Chondrocyte (in vitro differentiated cells): ENCODE measurements at regions not wholly inside any gene's neighbourhood (a gene's known extent, or its start where the extent isn't known, plus 50 kb on each side); places are given as distances from the start of the nearest gene placed in this dataset.

Experiments
- DNase-seq: peaks from one replicate; pipeline ENCODE4 v3.0.0; 2021; ENCODE audit warnings: mixed read lengths, low spot score
- H3K27ac Mint-ChIP-seq: one replicate; pipeline ENCODE4 v1.8.0; 2021; ENCODE audit warnings: mild to moderate bottlenecking, moderate library complexity, mixed read lengths; ENCODE audit not compliant: unreplicated experiment
- H3K27me3 Mint-ChIP-seq: 2 replicates; pipeline ENCODE4 v1.8.0; 2021; ENCODE audit warnings: low read depth, mixed read lengths
- H3K36me3 Mint-ChIP-seq: 2 replicates; pipeline ENCODE4 v1.8.0; 2021; ENCODE audit warnings: low read depth, mixed read lengths
- H3K4me1 Mint-ChIP-seq: 2 replicates; pipeline ENCODE4 v1.8.0; 2021; ENCODE audit warnings: low read depth, mild to moderate bottlenecking, mixed read lengths
- H3K4me3 Mint-ChIP-seq: one replicate; pipeline ENCODE4 v1.8.0; 2021; ENCODE audit warnings: mild to moderate bottlenecking, moderate library complexity, mixed read lengths; ENCODE audit not compliant: unreplicated experiment
- H3K9me3 Mint-ChIP-seq: 2 replicates; pipeline ENCODE4 v1.8.0; 2021; ENCODE audit warnings: low read depth, mixed read lengths
- CTCF ChIP-seq: fragments of 200-600 bp; sonication (generic); IDR thresholded peaks from 2 replicates; pipeline ENCODE4 v1.5.0; 2021; ENCODE audit warnings: antibody characterized with exemption, mild to moderate bottlenecking, moderate library complexity

- DNase-seq: no peak
- no peak for TF ChIP-seq CTCF
- Mint-ChIP-seq H3K4me3 (no peak overlapping the region), H3K4me1 (peaks cover 9% of the 10 kb centered on the region), H3K36me3 (no peaks in the 10 kb centered on the region), H3K27me3 (no peaks in the 10 kb centered on the region), H3K27ac (no peak overlapping the region), H3K9me3 (peaks cover 19% of the 10 kb centered on the region)
These were observed 860.5 kb upstream of the LRRC4C start for GRCh38 chr11:42319921-42320320.

GRCh38 chr11:42329929-42330565 lies 870.6 kb upstream of the LRRC4C start:
- Mint-ChIP-seq H3K36me3 (no peaks in the 10 kb centered on the region), H3K27ac (no peak overlapping the region), H3K4me3 (no peak overlapping the region), H3K9me3 (peaks cover 46% of the 10 kb centered on the region), H3K27me3 (no peaks in the 10 kb centered on the region), H3K4me1 (no peaks in the 10 kb centered on the region)
- DNase-seq: no peak
- TF ChIP-seq CTCF: no peak

- H3K36me3 Mint-ChIP-seq: no peaks in the 10 kb centered on the region
- DNase-seq: no peak
- H3K4me1 Mint-ChIP-seq: no peaks in the 10 kb centered on the region
- no peak overlapping the region for H3K4me3 Mint-ChIP-seq
- TF ChIP-seq CTCF: no peak
- H3K27me3 Mint-ChIP-seq: no peaks in the 10 kb centered on the region
- H3K9me3 Mint-ChIP-seq: peaks cover 26% of the 10 kb centered on the region
- H3K27ac Mint-ChIP-seq: no peak overlapping the region
These were observed 878.5 kb upstream of the LRRC4C start for GRCh38 chr11:42337786-42338455.

- DNase-seq: peak; percentile 93
- Mint-ChIP-seq H3K4me1 (no peaks in the 10 kb centered on the region), H3K27me3 (no peaks in the 10 kb centered on the region), H3K36me3 (no peaks in the 10 kb centered on the region), H3K9me3 (peaks cover 25% of the 10 kb centered on the region), H3K27ac (no peak overlapping the region), H3K4me3 (no peak overlapping the region)
- TF ChIP-seq CTCF: no peak
These were observed 884.8 kb upstream of the LRRC4C start for GRCh38 chr11:42344204-42344792.

GRCh38 chr11:42345933-42346332 lies 886.5 kb upstream of the LRRC4C start:
- H3K4me3 Mint-ChIP-seq: no peak overlapping the region
- H3K9me3 Mint-ChIP-seq: peaks cover 25% of the 10 kb centered on the region
- no peaks in the 10 kb centered on the region for H3K36me3 Mint-ChIP-seq
- no peak for DNase-seq
- no peak for TF ChIP-seq CTCF
- no peaks in the 10 kb centered on the region for H3K4me1 Mint-ChIP-seq
- H3K27me3 Mint-ChIP-seq: no peaks in the 10 kb centered on the region
- H3K27ac Mint-ChIP-seq: no peak overlapping the region
